Sigmoid colon (tissue), 6 donors: ENCODE measurements at regions not wholly inside any gene's neighbourhood (a gene's known extent, or its start where the extent isn't known, plus 50 kb on each side); places are given as distances from the start of the nearest gene placed in this dataset.

Source experiments
- DNase-seq: peaks from one replicate; pipeline ENCODE4 v3.0.0-alpha.2; 2019
- H3K27ac ChIP-seq, 4 donors: fragments of 200-600 bp; sonication (generic); one replicate each; pipeline ENCODE4 v1.5.1; 2016 to 2019; ENCODE audit warnings: mild to moderate bottlenecking in 1 of 4
- H3K27me3 ChIP-seq, 3 donors: fragments of 200-600 bp; sonication (generic); one replicate each; pipeline ENCODE4 v1.5.1; 2019; ENCODE audit warnings: mild to moderate bottlenecking in 1 of 3
- H3K36me3 ChIP-seq, 4 donors: fragments of 200-600 bp; sonication (generic); one replicate each; pipeline ENCODE4 v1.5.1; 2016 to 2019
- H3K4me1 ChIP-seq, 4 donors: fragments of 200-600 bp; sonication (generic); one replicate each; pipeline ENCODE4 v1.5.1; 2017 to 2019
- H3K4me3 ChIP-seq, 4 donors: fragments of 200-600 bp; sonication (generic); one replicate each; pipeline ENCODE4 v1.5.1; 2017 to 2019; ENCODE audit warnings: mild to moderate bottlenecking in 2 of 4, moderate library complexity in 1 of 4
- H3K9me3 ChIP-seq, 4 donors: fragments of 200-600 bp in 3 of 4; sonication (generic) in 3 of 4; one replicate each; pipeline versions ENCODE4 v1.5.1 to v1.6.1; 2013 to 2019
- CTCF ChIP-seq, 4 experiments: fragments of 450-650 bp in 3 of 4; fragments of 200-600 bp in 1 of 4; IDR thresholded peaks; one replicate each; pipeline ENCODE4 v1.5.1; 2016 to 2019; ENCODE audit warnings: antibody characterized with exemption in 4 of 4, mild to moderate bottlenecking in 3 of 4, moderate library complexity in 2 of 4
- EP300 ChIP-seq, 4 donors: sonication (generic); formaldehyde crosslinking; IDR thresholded peaks; one replicate each; pipeline ENCODE4 v1.6.1; 2017; ENCODE audit warnings: antibody characterized with exemption in 4 of 4
- POLR2A ChIP-seq, 2 donors: fragments of 450-650 bp; IDR thresholded peaks; one replicate each; pipeline ENCODE4 v1.6.1; 2016; ENCODE audit warnings: antibody characterized with exemption in 2 of 2, mild to moderate bottlenecking in 2 of 2, moderate library complexity in 2 of 2
- POLR2AphosphoS5 ChIP-seq, 4 donors: sonication (generic); formaldehyde crosslinking; IDR thresholded peaks; one replicate each; pipeline ENCODE4 v1.6.1; 2017; ENCODE audit warnings: antibody characterized with exemption in 4 of 4
- WGBS, 2 donors: extraction: QIAGEN DNeasy Blood & Tissue Kit; methylation state at CpG; one replicate each; pipeline ENCODE4 v1.1.7; 2013; 5-methylcytosine and 5-hydroxymethylcytosine counted together
- intact Hi-C: fragments of 100-400 bp; cut with DNase I; formaldehyde crosslinking; loops from one replicate; pipeline ENCODE4 v1.15.1; 2023
- donor health status: healthy with polysubstance abuse.
- donor health status: healthy.

GRCh38 chr3:8380904-8381704, 120.5 kb upstream of the LMCD1 start:
- Histone ChIP-seq H3K27ac (no peak overlapping the region), H3K4me3 (no peak overlapping the region), H3K4me1 (no peaks in the 10 kb centered on the region), H3K9me3 (no peaks in the 10 kb centered on the region), H3K36me3 (no peaks in the 10 kb centered on the region), H3K27me3 (no peaks in the 10 kb centered on the region)
- DNase-seq: no peak
- intact Hi-C loops: no loop called here
- WGBS, 2 donors: 76 to 89% methylated on average over 5 of the region's 5 CpGs
- no peak for TF ChIP-seq POLR2A (IDR thresholded peaks at IDR 0.05)
- TF ChIP-seq EP300 (IDR thresholded peaks at IDR 0.05): no peak
- TF ChIP-seq CTCF (IDR thresholded peaks at IDR 0.05): no peak
- no peak for TF ChIP-seq POLR2AphosphoS5 (IDR thresholded peaks at IDR 0.05)

GRCh38 chr3:8385848-8386620, 115.6 kb upstream of the LMCD1 start:
- Histone ChIP-seq H3K27me3 (no peaks in the 10 kb centered on the region), H3K27ac (no peak overlapping the region), H3K9me3 (no peaks in the 10 kb centered on the region), H3K36me3 (no peaks in the 10 kb centered on the region), H3K4me3 (no peak overlapping the region), H3K4me1 (no peaks in the 10 kb centered on the region)
- no peak for DNase-seq
- TF ChIP-seq POLR2A (IDR thresholded peaks at IDR 0.05) (no peak), CTCF (IDR thresholded peaks at IDR 0.05) (no peak), POLR2AphosphoS5 (IDR thresholded peaks at IDR 0.05) (no peak), EP300 (IDR thresholded peaks at IDR 0.05) (no peak)
- WGBS, 2 donors: 92 to 97% methylated on average over 4 of the region's 4 CpGs
- intact Hi-C loops: no loop called here

- H3K4me1 ChIP-seq: no peaks in the 10 kb centered on the region
- DNase-seq: no peak
- WGBS, 2 donors: 71 to 80% methylated on average over 4 of the region's 4 CpGs
- no peak overlapping the region for H3K4me3 ChIP-seq
- no peaks in the 10 kb centered on the region for H3K36me3 ChIP-seq
- H3K27ac ChIP-seq: no peak overlapping the region
- TF ChIP-seq EP300 (IDR thresholded peaks at IDR 0.05) (no peak), POLR2A (IDR thresholded peaks at IDR 0.05) (no peak), POLR2AphosphoS5 (IDR thresholded peaks at IDR 0.05) (no peak), CTCF (IDR thresholded peaks at IDR 0.05) (no peak)
- no peaks in the 10 kb centered on the region for H3K27me3 ChIP-seq
- H3K9me3 ChIP-seq: no peaks in the 10 kb centered on the region
- intact Hi-C loops: no loop called here
Observed at GRCh38 chr3:8387571-8387970, 114.1 kb upstream of the LMCD1 start.

- no peak for DNase-seq
- no peaks in the 10 kb centered on the region for H3K36me3 ChIP-seq
- no peak for TF ChIP-seq EP300 (IDR thresholded peaks at IDR 0.05)
- TF ChIP-seq CTCF (IDR thresholded peaks at IDR 0.05): no peak
- TF ChIP-seq POLR2A (IDR thresholded peaks at IDR 0.05): no peak
- no peak for TF ChIP-seq POLR2AphosphoS5 (IDR thresholded peaks at IDR 0.05)
- no peak overlapping the region for H3K4me3 ChIP-seq
- H3K27ac ChIP-seq: no peak overlapping the region
- 69 to 76% methylated on average over 3 of the region's 3 CpGs for WGBS, 2 donors
- intact Hi-C loops: no loop called here
- no peaks in the 10 kb centered on the region for H3K27me3 ChIP-seq
- H3K9me3 ChIP-seq: no peaks in the 10 kb centered on the region
- H3K4me1 ChIP-seq: no peaks in the 10 kb centered on the region
Observed at GRCh38 chr3:8399686-8400085, 101.9 kb upstream of the LMCD1 start.
